Astrocyte of the spinal cord (primary cell): ENCODE measurements at regions not wholly inside any gene's neighbourhood (a gene's known extent, or its start where the extent isn't known, plus 50 kb on each side); places are given as distances from the start of the nearest gene placed in this dataset.

Source experiments
- DNase-seq: peaks from one replicate; pipeline ENCODE4 v3.0.0; 2011; ENCODE audit warnings: low read depth, low spot score
- H3K4me3 ChIP-seq: 2 replicates; pipeline ENCODE4 v1.5.1; 2011; ENCODE audit warnings: low read depth, mild to moderate bottlenecking, low read length, moderate library complexity
- in situ Hi-C: cut with HindIII; loops from 2 replicates; pipeline ENCODE4 v1.10.0; 2017; ENCODE audit warnings: low sequenced_read_pairs
- TF ChIP-seq, protein P1 (sequence below): IDR thresholded peaks from 2 replicates; pipeline ENCODE4 v1.5.1; 2012; ENCODE audit warnings: low read depth, mild to moderate bottlenecking, low read length, inconsistent platforms

DNA sequence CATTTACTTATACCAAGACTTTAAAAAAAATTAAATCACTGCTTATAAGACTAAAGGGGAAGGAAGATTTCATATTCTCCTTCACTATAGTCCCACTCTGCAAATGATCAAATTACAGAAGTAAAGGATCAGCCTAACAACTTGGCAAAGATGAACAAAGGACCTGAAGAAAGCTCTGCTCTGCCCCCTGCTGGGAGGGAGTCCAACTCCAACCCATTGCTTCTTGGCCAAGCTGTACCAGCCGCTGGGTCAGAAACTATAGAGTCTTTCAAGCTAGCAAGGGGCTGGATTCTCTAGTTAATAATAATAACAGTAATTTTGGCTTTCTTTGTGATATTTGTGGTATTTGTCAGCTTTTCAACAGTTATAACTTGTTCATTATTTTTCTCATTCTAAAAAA is 927.0 kb upstream of the CRIM1 start:
- in situ Hi-C loops = no loop called here
- TF ChIP-seq, protein P1, sequence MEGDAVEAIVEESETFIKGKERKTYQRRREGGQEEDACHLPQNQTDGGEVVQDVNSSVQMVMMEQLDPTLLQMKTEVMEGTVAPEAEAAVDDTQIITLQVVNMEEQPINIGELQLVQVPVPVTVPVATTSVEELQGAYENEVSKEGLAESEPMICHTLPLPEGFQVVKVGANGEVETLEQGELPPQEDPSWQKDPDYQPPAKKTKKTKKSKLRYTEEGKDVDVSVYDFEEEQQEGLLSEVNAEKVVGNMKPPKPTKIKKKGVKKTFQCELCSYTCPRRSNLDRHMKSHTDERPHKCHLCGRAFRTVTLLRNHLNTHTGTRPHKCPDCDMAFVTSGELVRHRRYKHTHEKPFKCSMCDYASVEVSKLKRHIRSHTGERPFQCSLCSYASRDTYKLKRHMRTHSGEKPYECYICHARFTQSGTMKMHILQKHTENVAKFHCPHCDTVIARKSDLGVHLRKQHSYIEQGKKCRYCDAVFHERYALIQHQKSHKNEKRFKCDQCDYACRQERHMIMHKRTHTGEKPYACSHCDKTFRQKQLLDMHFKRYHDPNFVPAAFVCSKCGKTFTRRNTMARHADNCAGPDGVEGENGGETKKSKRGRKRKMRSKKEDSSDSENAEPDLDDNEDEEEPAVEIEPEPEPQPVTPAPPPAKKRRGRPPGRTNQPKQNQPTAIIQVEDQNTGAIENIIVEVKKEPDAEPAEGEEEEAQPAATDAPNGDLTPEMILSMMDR = peak; percentile 43
- DNase-seq = peak; percentile 7
- H3K4me3 ChIP-seq = no peak overlapping the region

DNA sequence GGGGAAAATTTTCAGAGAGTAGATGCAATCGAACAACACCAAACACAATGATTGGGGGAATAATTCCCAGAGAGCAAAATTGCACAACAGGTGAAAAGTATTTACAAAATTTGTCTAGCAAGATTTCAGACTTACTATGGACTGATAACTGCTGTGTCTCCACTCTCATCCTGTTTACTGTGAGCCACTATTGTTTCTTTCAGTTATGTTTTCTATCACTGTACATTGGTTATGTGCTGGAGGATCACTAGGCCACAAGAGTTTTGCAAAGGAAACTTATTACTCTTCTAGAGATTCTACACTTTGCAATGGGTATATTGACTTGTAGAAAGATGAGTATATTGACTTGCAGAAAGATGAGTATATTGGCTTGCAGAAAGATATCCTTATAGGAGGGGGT is 934.1 kb upstream of the CRIM1 start:
- in situ Hi-C loops = no loop called here
- no peak for DNase-seq
- TF ChIP-seq, protein P1 = no peak
- H3K4me3 ChIP-seq = no peak overlapping the region

DNA sequence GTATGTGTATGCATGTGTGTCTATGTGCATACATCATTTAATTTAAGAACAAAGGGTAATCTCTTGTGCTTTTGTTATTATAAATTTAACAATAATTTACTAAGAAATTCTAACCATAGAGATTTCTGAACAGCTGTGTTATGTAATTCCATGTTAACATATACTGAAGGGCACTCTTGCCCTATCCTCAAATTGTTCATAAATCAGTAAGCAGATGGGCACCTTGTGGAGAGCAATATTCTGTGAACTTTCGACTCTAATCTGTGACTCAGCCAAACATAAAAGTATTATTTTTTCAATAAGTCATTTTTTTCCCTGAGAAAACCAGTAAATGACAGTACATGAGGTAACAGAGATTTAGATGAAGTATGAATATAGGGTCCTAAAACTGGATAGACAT is 938.3 kb upstream of the CRIM1 start:
- no peak overlapping the region for H3K4me3 ChIP-seq
- no peak for DNase-seq
- TF ChIP-seq, protein P1 = no peak
- in situ Hi-C loops = no loop called here

DNA sequence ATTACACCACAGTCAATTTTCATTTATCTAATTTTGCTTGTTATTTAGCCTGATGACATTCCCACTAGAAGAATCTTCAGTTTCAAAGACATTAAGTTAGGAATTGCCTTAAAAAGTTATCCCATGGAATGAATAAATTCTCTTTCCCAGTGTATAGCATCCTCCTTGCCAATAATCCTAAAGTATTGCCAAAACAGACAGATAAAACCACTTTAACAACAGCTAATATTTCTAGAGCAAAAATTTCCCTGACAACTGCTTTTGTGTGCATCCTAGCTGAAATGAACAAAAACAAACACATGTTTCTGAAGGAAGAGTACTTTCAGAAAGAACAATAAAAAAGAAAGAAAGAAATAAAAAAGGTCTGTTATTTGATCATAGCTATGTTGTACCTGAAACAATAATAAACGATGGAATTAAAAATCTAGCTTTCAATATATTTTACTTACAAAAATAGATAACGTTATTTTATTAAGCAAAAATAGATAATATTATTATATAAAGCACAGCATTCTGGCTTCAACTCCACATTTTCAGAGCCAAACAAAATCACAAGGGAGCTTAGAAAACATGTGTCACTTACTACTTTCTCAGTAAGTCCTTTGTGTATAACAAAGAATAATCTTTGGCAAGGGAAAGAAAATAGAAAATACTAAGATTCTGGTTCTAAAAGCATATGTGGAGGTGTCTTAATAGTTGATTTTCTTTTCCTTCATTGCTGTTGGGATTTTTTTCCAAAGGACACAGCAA is 939.0 kb upstream of the CRIM1 start:
- in situ Hi-C loops = no loop called here
- TF ChIP-seq, protein P1 = no peak
- no peak overlapping the region for H3K4me3 ChIP-seq
- no peak for DNase-seq

DNA sequence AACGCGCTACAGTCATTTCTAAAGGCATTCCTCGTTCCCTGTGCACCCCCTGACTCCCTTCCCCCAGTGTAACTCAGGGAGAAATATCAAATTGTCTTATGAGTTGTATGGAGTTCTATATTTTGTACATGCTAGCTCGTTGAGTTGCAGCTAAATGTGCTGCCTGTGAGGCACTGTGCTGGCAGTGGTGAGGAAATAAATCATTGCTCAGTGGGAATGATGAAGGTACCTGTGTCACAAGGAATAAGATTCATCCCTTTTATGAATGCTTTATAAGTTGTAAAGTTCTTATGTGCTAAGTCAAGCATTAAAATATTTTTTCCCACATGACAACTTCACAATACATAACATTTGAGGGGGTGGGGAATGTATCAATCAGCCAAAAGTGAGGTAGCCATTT is 939.6 kb upstream of the CRIM1 start:
- TF ChIP-seq, protein P1 = no peak
- H3K4me3 ChIP-seq = no peak overlapping the region
- DNase-seq = no peak
- in situ Hi-C loops = no loop called here

DNA sequence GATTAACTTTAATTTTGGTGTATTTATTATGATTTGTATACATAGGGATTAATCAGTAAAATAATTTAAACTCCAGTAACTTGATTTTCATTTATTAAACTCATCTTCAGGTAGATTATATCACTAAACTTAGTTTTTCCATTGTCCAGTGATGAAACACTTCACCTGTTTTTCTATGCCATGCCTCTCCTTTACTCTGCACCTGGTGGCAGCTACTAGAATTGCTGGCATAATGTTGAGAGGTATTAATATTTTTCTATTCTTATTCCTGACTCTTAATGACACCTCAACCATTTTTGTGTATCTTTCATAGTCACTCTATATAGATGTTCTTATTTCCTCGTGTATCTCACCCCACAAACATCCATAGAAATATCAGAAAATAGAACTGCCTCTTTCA is 940.3 kb upstream of the CRIM1 start:
- no peak overlapping the region for H3K4me3 ChIP-seq
- in situ Hi-C loops = no loop called here
- DNase-seq = no peak
- TF ChIP-seq, protein P1 = peak; percentile 21
